NCI-H526 (cell line): ENCODE measurements at regions not wholly inside any gene's neighbourhood (a gene's known extent, or its start where the extent isn't known, plus 50 kb on each side); places are given as distances from the start of the nearest gene placed in this dataset.
"Not testable (repeated sequence)": the region's sequence is repeated elsewhere in the genome, so short reads cannot be mapped to it uniquely, and the experiment has no call there.

Source experiments
- DNase-seq, 2 experiments: peaks; one replicate each; lab custom pipeline; 2025; lab: John Stamatoyannopoulos, UW

GRCh38 chr5:124178050-124178449, 568.4 kb downstream of the ZNF608 start:
- peak in 1 of 2 experiments; percentile 15 for DNase-seq

DNA sequence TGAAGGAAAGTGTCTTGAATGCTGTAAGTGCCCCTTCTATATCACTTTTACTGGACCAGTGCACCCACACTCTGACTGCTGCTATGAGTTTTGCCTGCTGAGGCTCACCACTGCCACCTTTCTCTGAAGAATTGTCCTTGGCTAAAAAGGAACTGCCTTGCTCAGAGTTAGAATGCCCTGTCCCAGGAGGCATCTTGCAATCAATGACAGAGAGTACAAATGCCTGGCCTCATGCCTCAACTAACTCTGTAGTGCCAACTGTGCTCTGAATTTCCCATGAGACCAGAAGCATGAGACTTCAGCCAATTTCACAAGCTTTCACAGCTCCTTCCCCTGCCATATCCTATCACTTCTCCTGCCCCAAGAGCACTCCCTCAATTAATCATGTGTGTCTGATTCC, 569.7 kb downstream of the ZNF608 start:
- DNase-seq = peak in 1 of 2 experiments; percentile 1

DNA sequence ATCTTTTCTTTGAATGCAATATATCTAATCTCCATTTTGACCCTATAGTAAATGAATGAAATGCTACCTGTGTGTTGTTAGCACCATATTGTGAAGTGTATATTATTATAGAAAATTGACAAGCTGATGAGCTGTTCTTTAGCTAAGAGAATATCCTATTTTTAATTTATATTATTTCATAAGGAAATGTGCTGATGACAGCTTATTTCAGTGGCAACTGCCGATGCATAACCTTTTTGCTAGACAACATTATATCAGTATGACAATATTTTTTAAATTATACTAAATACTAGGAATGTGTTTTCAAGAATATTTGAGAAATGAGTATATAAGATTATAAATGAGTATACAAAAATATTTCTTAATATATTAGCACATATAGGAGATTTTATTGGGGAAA, 573.1 kb downstream of the ZNF608 start:
- no peak for DNase-seq

- DNase-seq = no peak
Observed at GRCh38 chr5:124172389-124173003, 573.9 kb downstream of the ZNF608 start.

GRCh38 chr5:124168093-124168492, 578.3 kb downstream of the ZNF608 start:
- not testable (repeated sequence) for DNase-seq

- peak in 1 of 2 experiments; percentile 35 for DNase-seq
Observed at GRCh38 chr5:124162767-124163532, 583.5 kb downstream of the ZNF608 start.

- no peak for DNase-seq
Observed at GRCh38 chr5:124161266-124161665, 585.2 kb downstream of the ZNF608 start.

GRCh38 chr5:124160265-124160664, 586.2 kb downstream of the ZNF608 start:
- no peak for DNase-seq

- no peak for DNase-seq
Observed at GRCh38 chr5:124157320-124157719, 589.1 kb downstream of the ZNF608 start.

- no peak for DNase-seq
Observed at GRCh38 chr5:124156415-124156996, 589.9 kb downstream of the ZNF608 start.

DNA sequence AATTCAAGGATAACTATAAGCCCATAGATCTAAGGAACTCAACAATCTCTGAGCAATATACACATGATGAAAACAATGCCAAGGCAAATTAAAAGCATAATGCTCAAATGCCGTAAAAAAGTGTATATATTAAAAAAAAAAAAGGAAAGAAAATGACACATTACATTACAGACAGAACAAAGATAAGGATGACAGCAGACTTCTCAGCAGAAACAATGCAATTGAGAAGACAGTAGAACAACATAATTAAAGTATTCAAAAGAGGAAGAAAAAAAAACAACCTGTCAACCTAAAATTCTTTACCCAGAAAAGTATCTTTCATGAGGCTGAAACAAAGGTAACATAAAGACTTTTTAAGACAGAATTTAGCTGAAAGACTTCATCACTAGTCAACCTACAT, 591.7 kb downstream of the ZNF608 start:
- DNase-seq = no peak

DNA sequence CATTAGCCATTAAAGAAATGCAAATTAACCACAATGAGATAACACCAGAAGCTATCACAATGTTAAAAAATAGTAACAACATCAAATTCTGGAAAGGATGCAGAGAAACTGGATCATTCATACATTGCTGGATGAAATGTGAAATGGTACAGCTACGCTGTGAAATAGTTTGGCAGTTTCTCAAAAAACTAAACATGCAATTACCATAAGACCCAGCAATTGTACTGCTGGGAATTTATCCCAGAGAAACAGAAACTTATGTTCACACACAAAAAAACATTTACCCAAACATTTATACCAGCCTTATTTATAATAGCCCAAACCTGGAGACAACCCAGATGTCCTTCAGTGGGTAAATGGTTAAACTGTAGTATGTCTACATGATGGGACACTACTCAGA, 592.9 kb downstream of the ZNF608 start:
- DNase-seq = no peak

DNA sequence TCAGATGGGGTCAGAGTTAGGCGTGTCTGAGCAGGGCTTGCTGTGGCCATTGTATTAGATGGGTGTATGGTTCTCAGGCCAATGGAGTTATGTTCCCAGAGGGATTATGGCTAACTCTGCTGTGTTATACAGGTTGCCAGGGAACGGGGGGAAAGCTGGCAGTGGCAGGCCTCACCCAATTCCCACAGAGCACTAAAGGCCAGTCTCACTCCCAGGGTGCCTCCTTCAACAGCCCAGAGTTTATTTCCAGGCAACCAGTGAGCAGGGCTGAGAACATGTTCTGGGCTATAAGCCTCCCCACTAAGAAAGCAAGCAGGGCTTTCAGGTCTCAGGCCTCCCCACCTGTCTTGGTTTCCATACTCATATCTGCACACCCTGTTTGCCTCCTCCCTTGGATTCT, 597.9 kb downstream of the ZNF608 start:
- no peak for DNase-seq

DNA sequence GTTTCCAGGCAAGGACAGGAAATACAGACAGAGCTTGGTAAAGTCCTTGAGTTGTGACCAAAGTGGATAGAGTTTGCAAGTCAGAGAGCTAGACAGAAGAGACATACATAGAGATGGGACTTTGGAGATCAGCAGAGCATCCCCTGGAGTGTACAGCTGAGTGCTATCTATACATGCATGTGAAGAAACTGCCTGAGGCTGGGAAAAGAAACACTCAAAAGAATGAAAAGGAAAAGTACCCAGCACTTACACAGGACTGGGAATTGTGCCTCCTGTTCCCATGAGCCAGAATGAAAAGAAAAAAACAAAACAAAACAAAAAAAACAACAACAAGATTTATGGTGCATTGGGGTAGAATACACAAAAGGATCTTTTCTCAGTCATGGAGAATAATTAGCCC, 606.4 kb downstream of the ZNF608 start:
- DNase-seq = no peak

DNA sequence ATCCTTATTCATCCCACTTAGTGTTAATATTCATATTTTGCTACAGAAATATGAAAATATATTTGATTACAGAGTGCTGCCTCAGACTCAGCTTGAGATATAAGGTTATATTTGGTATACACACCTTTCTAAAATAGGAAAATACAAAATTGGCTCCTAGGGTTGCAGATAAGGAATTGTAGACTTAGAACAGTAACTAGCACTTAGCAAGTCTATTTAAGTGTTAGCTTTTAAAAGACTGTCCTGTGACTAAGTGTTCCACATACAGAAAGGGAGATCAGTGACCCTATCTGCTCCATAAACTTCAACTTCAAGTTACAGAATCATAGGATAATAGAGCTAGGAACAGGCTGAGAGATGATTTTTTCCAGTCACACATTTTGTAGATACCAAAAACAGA, 607.0 kb downstream of the ZNF608 start:
- DNase-seq = no peak

GRCh38 chr5:124136609-124137008, 609.8 kb downstream of the ZNF608 start:
- peak in 1 of 2 experiments; percentile 29 for DNase-seq

DNA sequence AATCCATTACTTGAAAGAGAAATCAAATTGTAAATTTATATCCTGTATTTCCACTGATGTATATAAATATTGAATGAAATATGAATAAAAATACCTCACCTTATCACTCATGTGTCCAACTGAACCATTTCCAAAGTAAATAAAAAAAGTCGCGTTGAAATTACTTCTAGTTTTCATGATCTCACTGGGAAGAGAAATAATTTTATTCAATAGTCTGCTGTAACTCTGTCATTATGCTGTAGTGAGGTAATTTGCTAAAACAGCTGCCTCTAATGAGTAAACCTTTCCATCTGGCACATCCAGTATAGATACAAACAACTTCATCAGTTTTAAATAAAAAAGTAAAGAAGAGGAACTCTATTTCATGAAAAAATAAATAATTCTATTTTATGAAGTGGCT, 611.5 kb downstream of the ZNF608 start:
- no peak for DNase-seq

DNA sequence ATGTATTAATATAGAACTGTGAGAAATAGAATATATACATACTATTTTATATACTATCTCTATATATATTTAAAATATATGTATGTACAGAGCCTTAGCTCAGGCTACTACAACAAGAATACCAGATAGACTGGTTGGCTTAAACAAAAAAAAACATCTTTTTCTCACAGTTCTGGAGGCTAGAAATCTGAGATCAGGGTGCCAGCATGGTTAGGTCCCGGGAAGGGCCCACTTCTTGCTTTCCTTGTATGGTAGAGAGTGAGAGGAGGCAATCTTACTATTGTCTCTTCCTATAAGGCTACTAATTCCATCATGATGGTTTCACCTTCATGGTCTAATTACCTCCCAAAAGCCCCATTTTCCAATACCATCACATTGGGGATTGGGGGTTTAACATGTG, 613.0 kb downstream of the ZNF608 start:
- no peak for DNase-seq

DNA sequence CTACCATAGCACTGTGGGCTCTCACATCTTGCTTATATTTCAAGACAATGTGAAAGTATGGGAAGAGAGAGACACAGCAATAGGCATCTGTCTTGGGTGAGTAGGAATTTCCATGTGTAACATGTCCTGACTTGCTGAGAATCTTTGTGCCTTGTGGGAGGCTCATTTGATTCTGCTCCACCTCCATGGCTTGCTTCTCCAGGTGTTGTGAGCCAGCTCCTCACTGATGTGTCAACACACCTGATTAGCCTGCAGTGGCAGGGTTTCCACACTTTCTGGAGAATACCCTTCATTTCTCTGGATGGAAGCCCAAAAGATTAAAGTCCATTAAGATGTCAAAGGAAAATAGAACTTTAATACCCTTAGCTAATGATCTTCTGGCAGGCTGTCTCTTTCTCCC, 613.6 kb downstream of the ZNF608 start:
- DNase-seq = peak; percentile 44 to 46

DNA sequence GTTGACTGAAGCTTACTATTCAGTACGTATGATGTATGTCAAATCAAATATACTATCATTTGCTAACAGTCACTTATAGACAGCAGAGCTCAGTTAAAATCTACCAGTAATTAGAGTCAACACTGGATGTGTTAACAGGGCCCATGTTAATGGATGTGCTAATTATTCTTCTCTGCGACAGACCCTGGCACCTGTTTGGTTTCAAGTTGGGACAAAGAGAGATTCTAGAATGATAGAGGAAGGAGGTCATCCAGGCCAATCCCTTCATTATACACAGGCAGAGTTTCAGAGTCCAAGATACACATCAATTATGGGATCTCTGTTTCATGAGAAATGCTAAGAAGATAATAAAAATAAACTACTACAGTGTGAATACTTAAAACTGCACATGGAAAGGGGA, 615.0 kb downstream of the ZNF608 start:
- DNase-seq = no peak

DNA sequence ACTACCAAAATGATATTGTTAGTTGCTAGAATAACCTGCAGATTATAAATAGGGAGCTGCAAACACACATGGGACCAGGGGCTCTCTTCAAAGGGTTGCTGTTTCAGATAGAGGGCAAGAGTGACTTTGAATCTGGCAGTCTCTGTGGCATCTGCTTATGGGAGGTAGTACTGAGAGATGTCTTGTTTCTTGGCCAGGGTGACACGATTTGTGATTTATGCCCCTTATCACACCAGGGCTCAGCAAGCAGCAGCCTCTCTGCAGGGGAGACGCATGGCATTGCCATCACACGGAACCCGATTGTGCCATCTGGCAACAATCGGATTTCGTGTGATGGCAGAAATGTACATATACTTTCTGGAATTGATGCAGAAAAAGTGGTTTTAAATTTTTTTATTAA, 615.6 kb downstream of the ZNF608 start:
- DNase-seq = no peak

DNA sequence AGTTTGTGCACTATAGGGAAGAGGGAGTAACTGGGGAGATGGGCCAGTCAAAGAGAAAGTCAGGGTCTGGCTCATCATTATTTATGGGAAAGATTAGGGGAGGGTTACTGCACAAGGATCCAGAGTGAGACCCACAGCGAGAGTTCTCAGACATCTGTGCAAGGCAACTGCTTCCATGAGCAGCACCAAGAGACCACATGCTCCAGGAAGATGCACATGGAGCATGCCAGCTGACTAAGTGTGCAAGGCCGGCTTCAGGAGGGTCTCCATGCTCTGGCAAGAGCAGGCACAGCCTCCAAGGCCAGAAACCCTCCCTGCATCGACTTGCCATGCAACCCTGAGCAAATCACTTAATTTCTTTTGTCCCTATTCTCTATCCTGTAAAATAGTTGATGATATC, 616.9 kb downstream of the CSNK1G3 start:
- no peak for DNase-seq

GRCh38 chr5:124126504-124127217, 614.7 kb downstream of the CSNK1G3 start:
- DNase-seq = no peak
